ENCODE measurements at regions not wholly inside any gene's neighbourhood (a gene's known extent, or its start where the extent isn't known, plus 50 kb on each side); places are given as distances from the start of the nearest gene placed in this dataset.

- WGBS, 2 donors: 76 to 82% methylated on average over 9 of the region's 9 CpGs
Observed at GRCh38 chr11:116535120-116535519, 237.7 kb downstream of the BUD13 start.

GRCh38 chr11:116534270-116534975 lies 238.4 kb downstream of the BUD13 start:
- intact Hi-C loops (cut with DNase I; ENCODE audit: low total_unique reads): no loop called here
- WGBS, 2 donors: 59 to 69% methylated on average over 14 of the region's 14 CpGs
- TF ChIP-seq CTCF (IDR thresholded peaks at IDR 0.05): no peak
- no peak for TF ChIP-seq POLR2A (IDR thresholded peaks at IDR 0.05)
- Histone ChIP-seq H3K4me1 (no peaks in the 10 kb centered on the region), H3K27ac (no peak overlapping the region), H3K36me3 (ENCODE audit: low read depth, missing control alignments) (no peaks in the 10 kb centered on the region), H3K27me3 (no peaks in the 10 kb centered on the region), H3K4me3 (no peak overlapping the region), H3K9me3 (no peaks in the 10 kb centered on the region)
- no peak for DNase-seq

More at GRCh38 chr11:116535120-116535519, 237.7 kb downstream of the BUD13 start:
- no peak for DNase-seq
- Histone ChIP-seq H3K4me3 (no peak overlapping the region), H3K4me1 (no peaks in the 10 kb centered on the region), H3K36me3 (ENCODE audit: low read depth, missing control alignments) (no peaks in the 10 kb centered on the region), H3K27me3 (no peaks in the 10 kb centered on the region), H3K9me3 (no peaks in the 10 kb centered on the region), H3K27ac (no peak overlapping the region)
- no peak for TF ChIP-seq POLR2A (IDR thresholded peaks at IDR 0.05)
- TF ChIP-seq CTCF (IDR thresholded peaks at IDR 0.05): no peak
- intact Hi-C loops (cut with DNase I; ENCODE audit: low total_unique reads): no loop called here

GRCh38 chr11:116533186-116533825 lies 239.5 kb downstream of the BUD13 start:
- Histone ChIP-seq H3K4me3 (no peak overlapping the region), H3K27ac (no peak overlapping the region), H3K4me1 (no peaks in the 10 kb centered on the region), H3K36me3 (ENCODE audit: low read depth, missing control alignments) (no peaks in the 10 kb centered on the region), H3K9me3 (no peaks in the 10 kb centered on the region), H3K27me3 (no peaks in the 10 kb centered on the region)
- WGBS, 2 donors: 67 to 70% methylated on average over 11 of the region's 11 CpGs
- TF ChIP-seq POLR2A (IDR thresholded peaks at IDR 0.05): no peak
- no peak for DNase-seq
- intact Hi-C loops (cut with DNase I; ENCODE audit: low total_unique reads): no loop called here

GRCh38 chr11:116532066-116532465 lies 240.7 kb downstream of the BUD13 start:
- no peaks in the 10 kb centered on the region for H3K36me3 ChIP-seq (ENCODE audit: low read depth, missing control alignments)
- no peak for DNase-seq
- TF ChIP-seq CTCF (IDR thresholded peaks at IDR 0.05) (no peak), POLR2A (IDR thresholded peaks at IDR 0.05) (no peak)
- WGBS, 2 donors: 88 to 91% methylated on average over 8 of the region's 8 CpGs
- H3K4me3 ChIP-seq: no peak overlapping the region
- H3K27me3 ChIP-seq: no peaks in the 10 kb centered on the region
- H3K9me3 ChIP-seq: no peaks in the 10 kb centered on the region
- intact Hi-C loops (cut with DNase I; ENCODE audit: low total_unique reads): no loop called here
- H3K4me1 ChIP-seq: no peaks in the 10 kb centered on the region
- no peak overlapping the region for H3K27ac ChIP-seq

- WGBS, 2 donors: 94 to 100% methylated on average over 2 of the region's 2 CpGs
- no peaks in the 10 kb centered on the region for H3K27me3 ChIP-seq
- no peaks in the 10 kb centered on the region for H3K9me3 ChIP-seq
- no peaks in the 10 kb centered on the region for H3K36me3 ChIP-seq (ENCODE audit: low read depth, missing control alignments)
- no peak for DNase-seq
- H3K4me1 ChIP-seq: no peaks in the 10 kb centered on the region
- H3K4me3 ChIP-seq: no peak overlapping the region
- intact Hi-C loops (cut with DNase I; ENCODE audit: low total_unique reads): no loop called here
- H3K27ac ChIP-seq: no peak overlapping the region
- TF ChIP-seq CTCF (IDR thresholded peaks at IDR 0.05) (no peak), POLR2A (IDR thresholded peaks at IDR 0.05) (no peak)
Observed at GRCh38 chr11:116530705-116531104, 242.1 kb downstream of the BUD13 start.
